Testis (tissue), 2 donors: ENCODE measurements at regions not wholly inside any gene's neighbourhood (a gene's known extent, or its start where the extent isn't known, plus 50 kb on each side); places are given as distances from the start of the nearest gene placed in this dataset.

Experiments
- DNase-seq: peaks from one replicate; pipeline ENCODE4 v3.0.0-alpha.2; 2019
- H3K27ac ChIP-seq, 2 donors: fragments of 200-600 bp; sonication (generic); one replicate each; pipeline ENCODE4 v1.5.1; 2019
- H3K27me3 ChIP-seq: fragments of 200-600 bp; sonication (generic); one replicate; pipeline ENCODE4 v1.5.1; 2019
- H3K36me3 ChIP-seq: fragments of 200-600 bp; sonication (generic); one replicate; pipeline ENCODE4 v1.5.1; 2017; ENCODE audit warnings: low read depth; ENCODE audit errors: missing control alignments
- H3K4me1 ChIP-seq: fragments of 200-600 bp; sonication (generic); one replicate; pipeline ENCODE4 v1.5.1; 2019
- H3K4me3 ChIP-seq, 2 donors: fragments of 200-600 bp; sonication (generic); one replicate each; pipeline ENCODE4 v1.5.1; 2017 to 2019
- H3K9me3 ChIP-seq: fragments of 200-600 bp; sonication (generic); one replicate; pipeline ENCODE4 v1.5.1; 2017
- POLR2A ChIP-seq: fragments of 450-650 bp; IDR thresholded peaks from one replicate; pipeline ENCODE4 v1.6.1; 2017; ENCODE audit warnings: antibody characterized with exemption, mild to moderate bottlenecking, moderate library complexity
- intact Hi-C: fragments of 100-400 bp; cut with DNase I; formaldehyde crosslinking; loops from one replicate; pipeline ENCODE4 v1.15.1; 2023; ENCODE audit warnings: low total_unique reads
- small RNA-seq, 2 donors: library from RNA; depleted of rRNA; stranded (forward); fragments of <200 nt; gene quantifications; one replicate each; pipeline ENCODE3, GENCODE V24; 2016
- TF ChIP-seq, protein P1 (sequence below), 3 experiments: fragments of 450-650 bp in 2 of 3; fragments of 200-600 bp in 1 of 3; sonication (generic) in 1 of 3; IDR thresholded peaks; one replicate each; pipeline ENCODE4 v1.5.1; 2016 to 2019; ENCODE audit warnings: antibody characterized with exemption in 3 of 3, mild to moderate bottlenecking in 2 of 3, moderate library complexity in 1 of 3

DNA sequence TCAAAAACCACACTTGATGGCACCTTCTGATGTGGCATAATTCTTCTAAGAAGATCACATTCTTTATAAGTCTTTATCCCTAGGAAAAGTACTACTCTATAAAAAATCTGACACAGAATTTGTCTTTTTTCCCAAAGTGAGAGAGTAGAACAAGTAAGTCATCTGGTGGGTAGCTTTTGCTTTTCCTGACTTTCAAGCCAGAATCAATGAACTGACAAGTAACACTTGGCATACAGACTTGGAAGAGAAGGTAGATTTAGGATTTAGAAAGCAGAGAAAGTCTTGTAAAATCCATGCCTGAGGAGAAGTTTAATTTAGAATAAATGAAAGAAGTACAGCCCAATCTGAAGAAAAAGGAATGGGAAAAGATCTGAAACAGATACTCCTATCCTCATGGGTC lies 66.6 kb upstream of the TUSC7 start:
- Histone ChIP-seq H3K27me3 (no peaks in the 10 kb centered on the region), H3K4me1 (no peaks in the 10 kb centered on the region), H3K9me3 (no peaks in the 10 kb centered on the region), H3K4me3 (no peak overlapping the region), H3K27ac (no peak overlapping the region), H3K36me3 (no peaks in the 10 kb centered on the region)
- intact Hi-C loops = no loop called here
- TF ChIP-seq, protein P1, sequence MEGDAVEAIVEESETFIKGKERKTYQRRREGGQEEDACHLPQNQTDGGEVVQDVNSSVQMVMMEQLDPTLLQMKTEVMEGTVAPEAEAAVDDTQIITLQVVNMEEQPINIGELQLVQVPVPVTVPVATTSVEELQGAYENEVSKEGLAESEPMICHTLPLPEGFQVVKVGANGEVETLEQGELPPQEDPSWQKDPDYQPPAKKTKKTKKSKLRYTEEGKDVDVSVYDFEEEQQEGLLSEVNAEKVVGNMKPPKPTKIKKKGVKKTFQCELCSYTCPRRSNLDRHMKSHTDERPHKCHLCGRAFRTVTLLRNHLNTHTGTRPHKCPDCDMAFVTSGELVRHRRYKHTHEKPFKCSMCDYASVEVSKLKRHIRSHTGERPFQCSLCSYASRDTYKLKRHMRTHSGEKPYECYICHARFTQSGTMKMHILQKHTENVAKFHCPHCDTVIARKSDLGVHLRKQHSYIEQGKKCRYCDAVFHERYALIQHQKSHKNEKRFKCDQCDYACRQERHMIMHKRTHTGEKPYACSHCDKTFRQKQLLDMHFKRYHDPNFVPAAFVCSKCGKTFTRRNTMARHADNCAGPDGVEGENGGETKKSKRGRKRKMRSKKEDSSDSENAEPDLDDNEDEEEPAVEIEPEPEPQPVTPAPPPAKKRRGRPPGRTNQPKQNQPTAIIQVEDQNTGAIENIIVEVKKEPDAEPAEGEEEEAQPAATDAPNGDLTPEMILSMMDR (IDR thresholded peaks at IDR 0.05) = no peak
- TF ChIP-seq POLR2A = no peak
- no peak for DNase-seq

DNA sequence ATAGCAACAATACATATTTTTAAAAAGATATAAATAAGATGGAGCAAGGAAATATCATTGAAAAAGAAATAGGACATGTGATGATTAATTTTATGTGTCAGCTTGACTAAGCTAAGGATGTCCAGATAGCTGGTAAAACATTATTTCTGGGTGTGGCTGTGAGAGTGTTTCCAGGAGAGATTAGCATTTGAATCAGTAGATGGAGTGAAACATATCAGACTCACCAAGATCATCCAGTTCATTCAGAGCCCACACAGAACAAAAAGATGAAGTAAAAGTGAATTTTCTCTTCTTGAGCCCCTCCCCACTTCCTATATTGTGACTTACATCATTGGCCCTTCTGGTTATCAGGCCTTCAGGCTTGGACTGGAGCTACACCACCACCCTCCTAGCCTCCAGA lies 61.6 kb upstream of the TUSC7 start:
- Histone ChIP-seq H3K4me1 (no peaks in the 10 kb centered on the region), H3K4me3 (no peak overlapping the region), H3K9me3 (no peaks in the 10 kb centered on the region), H3K36me3 (no peaks in the 10 kb centered on the region), H3K27ac (no peak overlapping the region), H3K27me3 (no peaks in the 10 kb centered on the region)
- TF ChIP-seq POLR2A = no peak
- DNase-seq = no peak
- intact Hi-C loops = no loop called here

Small RNA genes in the stretch of these regions (small RNA-seq; reads per million reads assigned to genes)
- gene RN7SL582P = 0 reads per million in 2 donors
